GM13976 (cell line): ENCODE measurements at regions not wholly inside any gene's neighbourhood (a gene's known extent, or its start where the extent isn't known, plus 50 kb on each side); places are given as distances from the start of the nearest gene placed in this dataset.

Source experiments
- DNase-seq: peaks from one replicate; pipeline ENCODE4 v3.0.0; 2012; ENCODE audit warnings: low spot score
- in situ Hi-C: fragments of 300-500 bp; cut with MboI; formaldehyde crosslinking; loops from one replicate; pipeline ENCODE4 v1.12.0; 2022; ENCODE audit warnings: low sequenced_read_pairs, mixed read lengths, inconsistent platforms; ENCODE audit not compliant: unreplicated experiment
- TF ChIP-seq, protein P1 (sequence below): IDR thresholded peaks from 2 replicates; pipeline ENCODE4 v1.5.1; 2012; ENCODE audit warnings: borderline replicate concordance, mild to moderate bottlenecking; ENCODE audit not compliant: insufficient read depth; ENCODE audit errors: extremely low read depth, missing control alignments, control extremely low read depth

DNA sequence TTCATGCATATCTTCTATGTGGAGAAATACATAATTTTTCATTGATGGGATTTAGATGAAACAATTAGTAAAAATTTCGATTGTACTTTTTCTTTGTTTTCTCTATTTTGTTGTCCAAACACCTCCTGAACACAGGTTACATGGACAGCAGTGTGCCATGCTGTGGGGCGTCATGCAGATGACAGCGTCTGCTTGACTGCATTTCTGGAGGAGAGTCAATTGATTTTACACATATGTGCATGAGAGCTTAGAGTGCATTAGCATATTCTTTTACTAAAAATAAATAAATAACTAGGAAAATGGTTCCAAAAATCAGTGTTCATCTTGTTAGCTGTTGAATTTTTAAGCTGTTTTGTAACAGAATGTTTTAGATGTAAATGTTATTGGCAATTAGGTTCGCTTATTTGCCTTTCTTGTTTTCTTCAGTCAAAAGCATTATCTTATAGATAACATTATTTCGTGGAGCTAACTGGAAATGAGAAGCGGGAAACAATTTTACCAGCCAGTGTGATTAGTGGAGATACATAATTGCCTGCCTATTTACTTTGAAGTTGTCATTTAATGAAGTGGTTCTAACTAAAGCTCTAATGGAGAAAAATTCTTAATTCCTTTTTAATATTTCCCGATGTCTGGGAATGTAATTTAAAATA lies 82.7 kb upstream of the VGLL3 start:
- in situ Hi-C loops, result no loop called here
- DNase-seq, result no peak
- TF ChIP-seq, protein P1, sequence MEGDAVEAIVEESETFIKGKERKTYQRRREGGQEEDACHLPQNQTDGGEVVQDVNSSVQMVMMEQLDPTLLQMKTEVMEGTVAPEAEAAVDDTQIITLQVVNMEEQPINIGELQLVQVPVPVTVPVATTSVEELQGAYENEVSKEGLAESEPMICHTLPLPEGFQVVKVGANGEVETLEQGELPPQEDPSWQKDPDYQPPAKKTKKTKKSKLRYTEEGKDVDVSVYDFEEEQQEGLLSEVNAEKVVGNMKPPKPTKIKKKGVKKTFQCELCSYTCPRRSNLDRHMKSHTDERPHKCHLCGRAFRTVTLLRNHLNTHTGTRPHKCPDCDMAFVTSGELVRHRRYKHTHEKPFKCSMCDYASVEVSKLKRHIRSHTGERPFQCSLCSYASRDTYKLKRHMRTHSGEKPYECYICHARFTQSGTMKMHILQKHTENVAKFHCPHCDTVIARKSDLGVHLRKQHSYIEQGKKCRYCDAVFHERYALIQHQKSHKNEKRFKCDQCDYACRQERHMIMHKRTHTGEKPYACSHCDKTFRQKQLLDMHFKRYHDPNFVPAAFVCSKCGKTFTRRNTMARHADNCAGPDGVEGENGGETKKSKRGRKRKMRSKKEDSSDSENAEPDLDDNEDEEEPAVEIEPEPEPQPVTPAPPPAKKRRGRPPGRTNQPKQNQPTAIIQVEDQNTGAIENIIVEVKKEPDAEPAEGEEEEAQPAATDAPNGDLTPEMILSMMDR, result no peak

DNA sequence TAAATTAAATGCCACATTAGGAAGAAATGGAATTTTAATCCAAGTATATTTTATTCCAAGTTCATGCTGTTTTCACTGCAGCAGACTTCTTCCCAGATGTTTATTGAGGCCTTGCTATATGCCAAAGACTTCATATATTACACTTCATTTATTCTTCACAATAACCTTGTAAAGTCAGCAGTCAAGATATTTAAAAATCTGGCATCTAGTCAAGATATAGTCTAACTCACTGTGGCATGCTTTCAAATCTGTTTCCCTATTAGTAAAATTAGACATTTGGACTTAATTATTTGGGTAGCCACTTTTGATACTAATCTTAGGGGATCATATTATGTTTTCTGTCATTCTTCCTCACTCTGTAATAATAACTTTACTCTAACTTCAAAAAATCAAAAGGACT lies 81.5 kb upstream of the VGLL3 start:
- no peak for DNase-seq
- TF ChIP-seq, protein P1, result no peak
- in situ Hi-C loops, result no loop called here

DNA sequence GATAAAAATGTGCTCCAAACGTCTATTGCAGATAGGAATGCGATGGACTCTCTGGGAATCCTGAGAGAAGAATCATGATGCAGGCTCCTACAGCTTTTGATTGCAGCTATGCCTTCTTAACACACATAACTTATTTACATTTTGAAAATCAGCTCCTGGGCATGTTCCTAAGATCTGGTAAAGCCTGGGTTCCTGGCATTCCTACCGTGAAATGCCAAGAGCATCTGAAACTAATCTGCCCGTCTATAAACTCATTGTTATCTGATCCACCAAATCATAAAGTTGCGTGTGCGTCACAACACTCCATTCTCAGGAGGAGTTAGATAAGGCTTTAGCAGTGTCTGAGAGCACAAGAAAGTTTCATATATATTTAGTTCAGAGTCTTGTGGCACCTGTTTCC lies 79.0 kb upstream of the VGLL3 start:
- in situ Hi-C loops, result no loop called here
- TF ChIP-seq, protein P1, result no peak
- DNase-seq, result no peak

DNA sequence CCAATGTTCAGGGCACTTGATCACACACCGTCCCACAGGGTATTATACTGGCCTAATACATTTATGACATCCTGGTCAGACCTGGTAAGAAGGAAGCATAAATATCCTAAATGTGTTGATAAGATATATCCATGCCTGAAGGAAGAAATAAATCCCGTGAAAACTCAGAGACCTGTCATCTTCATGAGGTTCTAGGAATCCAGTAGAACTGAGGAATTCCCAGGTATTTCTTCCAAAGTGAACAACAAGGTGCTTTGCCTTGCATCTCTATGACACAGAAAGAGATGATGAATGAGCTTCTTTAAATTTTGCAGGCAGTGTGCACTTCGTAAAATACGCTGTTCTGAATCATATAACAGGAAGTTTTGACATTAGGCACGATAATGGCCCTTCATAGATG lies 78.1 kb upstream of the VGLL3 start:
- no peak for DNase-seq
- TF ChIP-seq, protein P1, result no peak
- in situ Hi-C loops, result no loop called here

DNA sequence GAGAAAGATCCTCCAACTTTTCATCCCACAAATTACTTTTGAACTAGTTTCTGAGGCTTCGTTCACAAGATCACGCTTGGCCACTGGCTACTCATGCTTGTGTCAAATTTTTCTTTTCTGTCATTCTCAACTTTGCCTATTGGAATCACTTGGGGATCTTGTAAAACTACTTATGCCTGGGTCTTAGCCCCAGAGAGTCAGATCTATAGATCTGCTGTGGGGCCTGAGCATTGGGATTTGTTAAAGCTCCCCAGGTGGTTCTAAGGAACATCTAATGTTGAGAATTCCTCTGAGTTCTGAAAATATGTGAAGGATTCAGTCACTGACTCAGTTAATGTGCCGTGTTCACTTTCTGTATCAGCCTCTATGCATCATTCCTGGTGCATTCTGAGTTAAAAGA lies 71.7 kb upstream of the VGLL3 start:
- in situ Hi-C loops, result no loop called here
- TF ChIP-seq, protein P1, result no peak

DNA sequence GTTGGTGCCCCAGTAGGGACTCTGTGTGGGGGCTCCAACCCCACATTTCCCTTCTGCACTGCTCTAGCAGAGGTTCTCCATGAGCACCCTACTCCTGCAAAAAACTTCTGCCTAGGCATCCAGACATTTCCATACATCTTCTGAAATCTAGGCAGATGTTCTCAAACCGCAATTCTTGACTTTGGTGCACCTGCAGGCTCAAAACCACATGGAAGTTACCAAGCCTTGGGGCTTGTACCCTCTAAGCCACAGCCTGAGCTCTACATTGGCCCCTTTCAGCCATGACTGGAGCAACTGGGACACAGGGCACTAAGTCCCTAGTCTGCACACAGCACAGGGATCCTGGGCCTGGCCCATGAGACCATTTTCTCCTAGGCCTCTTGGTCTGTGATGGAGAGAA lies 66.5 kb upstream of the VGLL3 start:
- TF ChIP-seq, protein P1, result no peak

More for the DNA sequence above, 71.7 kb upstream of the VGLL3 start:
- DNase-seq, result no peak

DNA sequence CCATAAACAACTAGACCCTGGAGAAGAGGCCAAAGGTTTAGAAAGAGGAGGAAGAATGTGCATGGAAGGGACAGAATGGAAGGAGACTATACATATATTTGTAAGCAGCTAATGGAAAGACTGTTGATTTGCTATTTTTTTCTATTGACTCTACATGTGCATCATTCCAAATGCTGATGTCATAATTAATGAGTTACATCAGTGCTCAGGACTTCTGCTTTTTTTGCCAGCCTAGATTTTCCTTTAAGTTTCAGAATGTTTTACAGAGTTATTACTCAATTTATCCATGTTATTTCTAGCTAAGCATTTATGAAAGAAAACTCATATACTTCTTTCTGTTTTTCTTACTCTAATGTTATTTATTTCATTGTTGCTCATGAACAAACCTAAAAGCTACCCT lies 62.6 kb upstream of the VGLL3 start:
- in situ Hi-C loops, result no loop called here
- DNase-seq, result no peak
- TF ChIP-seq, protein P1, result no peak

More for the DNA sequence above, 66.5 kb upstream of the VGLL3 start:
- no peak for DNase-seq
- in situ Hi-C loops, result no loop called here
